ENCODE measurements at regions not wholly inside any gene's neighbourhood (a gene's known extent, or its start where the extent isn't known, plus 50 kb on each side); places are given as distances from the start of the nearest gene placed in this dataset.
A peak's percentile ranks its signal among the peaks of the same experiment; 100 is the strongest.

DNA sequence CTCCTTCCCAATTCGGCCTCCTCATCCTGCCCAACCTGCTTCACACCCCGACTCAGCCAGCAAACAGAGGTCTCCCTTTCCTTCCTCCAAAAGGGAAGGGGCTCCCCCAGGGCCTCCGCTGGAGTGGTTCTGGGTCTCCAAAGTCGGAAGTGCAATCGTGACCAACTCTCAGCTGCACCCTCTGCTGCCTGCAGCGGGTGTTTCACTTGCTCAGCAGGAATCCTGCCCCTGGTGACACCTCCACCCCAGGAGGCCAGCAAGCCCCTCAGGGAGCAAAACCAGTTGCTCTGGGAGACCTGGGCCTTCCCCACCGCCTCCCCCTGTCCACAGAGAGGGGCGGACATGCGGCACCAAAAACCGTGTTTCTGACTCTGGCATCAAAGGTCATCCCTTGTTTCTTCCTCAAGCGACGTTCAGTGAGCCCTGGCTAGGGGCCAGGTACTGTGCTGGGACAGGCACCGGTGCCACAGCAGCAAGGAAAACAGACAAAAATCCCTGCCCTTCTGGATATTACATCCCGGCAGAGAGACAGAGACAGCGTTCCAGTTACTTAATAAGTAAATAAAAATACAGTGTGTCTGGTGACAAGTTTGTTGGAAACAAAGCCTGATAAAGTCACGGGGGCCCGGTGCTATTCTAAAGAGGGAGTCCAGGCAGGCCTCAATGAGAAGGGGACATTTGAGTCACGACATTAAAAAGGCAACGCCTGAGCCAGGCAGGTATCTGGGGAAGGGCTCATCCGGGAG, 219.0 kb downstream of the BMP7 start:
- Mint-ChIP-seq H3K36me3 (ENCODE audit: insufficient read depth, unreplicated experiment) (no peaks in the 10 kb centered on the region), H3K9me3 (ENCODE audit: low read depth, unreplicated experiment) (no peaks in the 10 kb centered on the region), H3K27me3 (ENCODE audit: unreplicated experiment) (peaks cover 46% of the 10 kb centered on the region), H3K4me1 (ENCODE audit: low read depth, unreplicated experiment) (peaks cover 10% of the 10 kb centered on the region), H3K27ac (ENCODE audit: unreplicated experiment) (no peak overlapping the region), H3K4me3 (ENCODE audit: low read depth, unreplicated experiment) (no peak overlapping the region)
- intact Hi-C loops (cut with micrococcal nuclease; ENCODE audit: unreplicated experiment) = no loop called here
- BruUV-seq (replicated peaks) = no TSS peak
- CTCF ChIA-PET = no interaction called here
- TF ChIP-seq, protein P1, sequence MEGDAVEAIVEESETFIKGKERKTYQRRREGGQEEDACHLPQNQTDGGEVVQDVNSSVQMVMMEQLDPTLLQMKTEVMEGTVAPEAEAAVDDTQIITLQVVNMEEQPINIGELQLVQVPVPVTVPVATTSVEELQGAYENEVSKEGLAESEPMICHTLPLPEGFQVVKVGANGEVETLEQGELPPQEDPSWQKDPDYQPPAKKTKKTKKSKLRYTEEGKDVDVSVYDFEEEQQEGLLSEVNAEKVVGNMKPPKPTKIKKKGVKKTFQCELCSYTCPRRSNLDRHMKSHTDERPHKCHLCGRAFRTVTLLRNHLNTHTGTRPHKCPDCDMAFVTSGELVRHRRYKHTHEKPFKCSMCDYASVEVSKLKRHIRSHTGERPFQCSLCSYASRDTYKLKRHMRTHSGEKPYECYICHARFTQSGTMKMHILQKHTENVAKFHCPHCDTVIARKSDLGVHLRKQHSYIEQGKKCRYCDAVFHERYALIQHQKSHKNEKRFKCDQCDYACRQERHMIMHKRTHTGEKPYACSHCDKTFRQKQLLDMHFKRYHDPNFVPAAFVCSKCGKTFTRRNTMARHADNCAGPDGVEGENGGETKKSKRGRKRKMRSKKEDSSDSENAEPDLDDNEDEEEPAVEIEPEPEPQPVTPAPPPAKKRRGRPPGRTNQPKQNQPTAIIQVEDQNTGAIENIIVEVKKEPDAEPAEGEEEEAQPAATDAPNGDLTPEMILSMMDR (IDR thresholded peaks at IDR 0.05; ENCODE audit: unreplicated experiment) = peak; percentile 25
- DNase-seq = peak; percentile 44

DNA sequence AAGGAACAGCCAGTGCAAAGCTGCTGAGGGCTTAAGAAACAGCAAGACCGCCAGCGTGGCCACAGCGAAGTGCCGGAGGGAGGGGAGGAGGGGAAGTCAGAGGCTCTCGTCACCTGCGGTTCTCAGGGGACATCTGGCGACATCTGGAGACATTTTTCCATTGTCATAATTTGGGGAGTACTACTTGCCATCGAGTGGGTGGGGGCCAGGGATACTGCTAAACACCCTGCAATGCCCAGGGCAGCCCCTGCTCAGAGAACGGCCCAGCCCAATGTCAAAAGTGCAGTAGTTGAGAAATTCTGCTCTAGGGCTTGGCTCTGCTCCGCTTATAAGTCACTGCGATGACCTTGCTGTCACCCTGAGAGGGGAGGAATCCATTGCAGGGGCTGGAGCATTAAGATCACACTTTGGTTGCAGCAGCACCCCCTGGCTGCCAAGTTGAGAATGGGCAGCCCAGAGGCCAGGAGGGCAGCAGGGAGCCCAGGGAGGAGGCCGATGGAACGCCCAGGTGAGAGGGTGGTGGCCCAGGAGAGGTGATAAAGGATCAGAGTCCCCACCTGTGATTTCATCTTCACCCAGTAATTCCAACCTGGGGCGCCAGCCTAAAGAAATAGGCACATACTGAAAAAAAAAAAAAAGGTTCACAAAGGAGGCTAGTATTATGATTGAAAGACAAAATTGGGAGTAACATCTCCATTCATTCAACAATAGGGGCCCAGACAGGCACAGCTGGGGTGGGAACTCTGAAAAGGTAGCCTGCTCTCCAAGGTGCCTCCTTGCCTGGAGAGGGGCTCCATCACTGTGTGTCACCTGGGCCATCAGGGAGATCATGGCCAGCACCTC, 218.2 kb downstream of the BMP7 start:
- H3K27ac Mint-ChIP-seq (ENCODE audit: unreplicated experiment) = no peak overlapping the region
- TF ChIP-seq, protein P1 (IDR thresholded peaks at IDR 0.05; ENCODE audit: unreplicated experiment) = peak; percentile 81
- H3K27me3 Mint-ChIP-seq (ENCODE audit: unreplicated experiment) = peaks cover 46% of the 10 kb centered on the region
- CTCF ChIA-PET = no interaction called here
- peaks cover 2% of the 10 kb centered on the region for H3K9me3 Mint-ChIP-seq (ENCODE audit: low read depth, unreplicated experiment)
- intact Hi-C loops (cut with micrococcal nuclease; ENCODE audit: unreplicated experiment) = no loop called here
- peaks cover 10% of the 10 kb centered on the region for H3K4me1 Mint-ChIP-seq (ENCODE audit: low read depth, unreplicated experiment)
- DNase-seq = peak; percentile 62
- H3K36me3 Mint-ChIP-seq (ENCODE audit: insufficient read depth, unreplicated experiment) = no peaks in the 10 kb centered on the region
- no peak overlapping the region for H3K4me3 Mint-ChIP-seq (ENCODE audit: low read depth, unreplicated experiment)
- no TSS peak for BruUV-seq (replicated peaks)

DNA sequence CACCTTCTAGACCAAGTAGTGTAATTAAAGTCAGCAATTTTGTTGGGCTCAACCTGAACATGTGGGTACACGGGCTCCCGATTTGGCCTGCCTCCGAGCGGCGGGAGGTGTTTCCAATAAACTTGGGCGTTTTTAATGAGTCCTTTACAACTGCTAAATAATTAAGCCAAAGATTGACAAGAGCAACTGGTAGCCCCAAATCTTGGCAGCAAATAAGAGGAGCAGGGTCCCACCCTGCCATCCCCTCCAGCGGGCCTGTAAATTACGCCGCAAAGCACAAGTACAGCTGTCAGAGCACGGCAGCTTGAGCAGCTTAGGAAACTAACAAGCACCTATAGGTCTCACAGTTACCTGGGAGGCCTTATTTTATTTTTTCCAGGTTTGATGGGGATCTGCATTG, 217.1 kb downstream of the BMP7 start:
- H3K4me3 Mint-ChIP-seq (ENCODE audit: low read depth, unreplicated experiment) = no peak overlapping the region
- H3K36me3 Mint-ChIP-seq (ENCODE audit: insufficient read depth, unreplicated experiment) = no peaks in the 10 kb centered on the region
- H3K27ac Mint-ChIP-seq (ENCODE audit: unreplicated experiment) = no peak overlapping the region
- CTCF ChIA-PET = no interaction called here
- BruUV-seq (replicated peaks) = no TSS peak
- intact Hi-C loops (cut with micrococcal nuclease; ENCODE audit: unreplicated experiment) = no loop called here
- DNase-seq = no peak
- peaks cover 46% of the 10 kb centered on the region for H3K27me3 Mint-ChIP-seq (ENCODE audit: unreplicated experiment)
- TF ChIP-seq, protein P1 (IDR thresholded peaks at IDR 0.05; ENCODE audit: unreplicated experiment) = no peak
- H3K4me1 Mint-ChIP-seq (ENCODE audit: low read depth, unreplicated experiment) = peaks cover 10% of the 10 kb centered on the region
- peaks cover 2% of the 10 kb centered on the region for H3K9me3 Mint-ChIP-seq (ENCODE audit: low read depth, unreplicated experiment)

GRCh38 chr20:57051096-57051495, 215.3 kb downstream of the BMP7 start:
- DNase-seq = no peak
- Mint-ChIP-seq H3K36me3 (ENCODE audit: insufficient read depth, unreplicated experiment) (no peaks in the 10 kb centered on the region), H3K4me1 (ENCODE audit: low read depth, unreplicated experiment) (peaks cover 10% of the 10 kb centered on the region), H3K9me3 (ENCODE audit: low read depth, unreplicated experiment) (peaks cover 2% of the 10 kb centered on the region), H3K27me3 (ENCODE audit: unreplicated experiment) (peaks cover 45% of the 10 kb centered on the region), H3K4me3 (ENCODE audit: low read depth, unreplicated experiment) (no peak overlapping the region), H3K27ac (ENCODE audit: unreplicated experiment) (no peak overlapping the region)
- CTCF ChIA-PET = no interaction called here
- TF ChIP-seq, protein P1 (IDR thresholded peaks at IDR 0.05; ENCODE audit: unreplicated experiment) = no peak
- no TSS peak for BruUV-seq (replicated peaks)
- intact Hi-C loops (cut with micrococcal nuclease; ENCODE audit: unreplicated experiment) = no loop called here
